BLaER1 treated with 17β-estradiol and CSF1 and Interleukin-3, amounts not matched to agents 10 nM and 100 nM (cell line): ENCODE measurements at regions not wholly inside any gene's neighbourhood (a gene's known extent, or its start where the extent isn't known, plus 50 kb on each side); places are given as distances from the start of the nearest gene placed in this dataset.

Source experiments
- H3K27ac ChIP-seq, 11 experiments: shearing (Covaris generic); formaldehyde crosslinking; 2 replicates each; pipeline ENCODE4 v1.8.1; 2022
- H3K27me3 ChIP-seq, 11 experiments: shearing (Covaris generic); formaldehyde crosslinking; 2 replicates each; pipeline ENCODE4 v1.8.1; 2022
- H3K36me3 ChIP-seq, 11 experiments: shearing (Covaris generic); formaldehyde crosslinking; 2 replicates each; pipeline ENCODE4 v1.8.1; 2022
- H3K4me1 ChIP-seq, 10 experiments: shearing (Covaris generic); formaldehyde crosslinking; 2 replicates each; pipeline ENCODE4 v1.8.1; 2022
- H3K4me2 ChIP-seq, 11 experiments: shearing (Covaris generic); formaldehyde crosslinking; 2 replicates each; pipeline ENCODE4 v1.8.1; 2022
- H3K4me3 ChIP-seq, 10 experiments: shearing (Covaris generic); formaldehyde crosslinking; 2 replicates each; pipeline ENCODE4 v1.8.1; 2022
- H3K9ac ChIP-seq, 11 experiments: shearing (Covaris generic); formaldehyde crosslinking; 2 replicates each; pipeline ENCODE4 v1.8.1; 2022
- H3K9me3 ChIP-seq, 11 experiments: shearing (Covaris generic); formaldehyde crosslinking; replicated peaks in 1 of 11; 2 replicates each; pipeline ENCODE4 v1.8.1; 2022
- H4K20me1 ChIP-seq, 11 experiments: shearing (Covaris generic); formaldehyde crosslinking; 2 replicates each; pipeline ENCODE4 v1.8.1; 2022
- Cebpa-rat ChIP-seq, 11 experiments: shearing (Covaris generic); IDR thresholded peaks; 2 replicates each; pipeline ENCODE4 v1.8.1; 2022

DNA sequence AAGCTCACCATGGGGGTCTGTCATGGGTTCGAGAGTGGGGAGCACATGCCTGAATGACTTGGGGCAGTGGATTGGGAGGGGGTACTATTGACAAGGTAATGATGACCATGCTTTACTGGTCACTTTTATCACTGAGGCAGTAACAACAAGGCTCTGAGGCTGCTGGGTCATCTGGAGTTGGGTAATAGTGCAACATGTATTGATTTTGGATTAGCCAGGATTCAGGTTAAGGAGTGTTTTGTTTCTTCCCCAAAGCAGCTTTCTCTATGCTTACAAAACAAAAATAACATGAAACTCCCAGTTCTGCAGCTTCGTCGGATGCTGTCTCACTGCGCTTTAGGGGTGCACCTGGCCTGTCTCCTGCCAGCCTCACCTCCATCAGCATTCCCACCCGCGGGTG, 155.3 kb downstream of the GADD45G start:
- H3K4me3 ChIP-seq, result peak overlapping the region in 2 of 10 experiments; percentile 24 to 28; a peak in 3 of 20 replicates
- H3K27ac ChIP-seq, result peak overlapping the region in 5 of 11 experiments; percentile 34 to 51 (median 36); a peak in 10 of 22 replicates
- TF ChIP-seq Cebpa-rat (IDR thresholded peaks at IDR 0.05), result no peak
- H3K9me3 ChIP-seq, result peaks cover 0 to 8% (median 0%) of the 10 kb centered on the region in 11 experiments; a peak in 1 of 22 replicates
- H3K27me3 ChIP-seq, result no peaks in the 10 kb centered on the region
- H3K4me2 ChIP-seq, result peak overlapping the region; percentile 40 to 95 (median 70)
- no peaks in the 10 kb centered on the region for H3K36me3 ChIP-seq
- no peaks in the 10 kb centered on the region for H4K20me1 ChIP-seq
- no peak overlapping the region; a peak in 2 of 22 replicates for H3K9ac ChIP-seq
- peaks cover 8 to 81% (median 51%) of the 10 kb centered on the region in 10 experiments; a peak in 18 of 20 replicates for H3K4me1 ChIP-seq

DNA sequence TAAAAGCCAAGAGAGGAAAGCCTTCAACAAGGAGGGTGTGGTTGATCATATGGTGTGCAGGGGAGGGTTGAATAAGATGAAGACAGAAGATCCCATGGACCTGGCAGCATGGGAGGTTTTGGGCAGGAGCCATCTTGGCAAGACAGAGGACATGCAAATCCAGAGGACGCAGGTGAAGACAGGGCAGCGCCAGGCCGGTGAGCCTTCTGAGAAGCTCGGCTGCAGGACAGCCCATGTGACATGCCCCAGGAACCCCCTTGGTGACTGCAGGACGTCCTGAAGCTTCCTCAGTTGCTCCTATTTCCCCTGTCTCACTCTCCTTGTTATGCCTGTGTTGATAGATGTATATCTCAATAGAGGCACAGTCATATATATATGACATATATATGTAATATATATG, 159.4 kb downstream of the GADD45G start:
- peaks cover 7 to 42% (median 16%) of the 10 kb centered on the region in 10 experiments; a peak in 18 of 20 replicates for H3K4me1 ChIP-seq
- no peaks in the 10 kb centered on the region for H3K36me3 ChIP-seq
- no peak overlapping the region for H3K4me3 ChIP-seq
- H3K9ac ChIP-seq, result no peak overlapping the region
- no peaks in the 10 kb centered on the region for H3K27me3 ChIP-seq
- TF ChIP-seq Cebpa-rat (IDR thresholded peaks at IDR 0.05), result no peak
- H3K27ac ChIP-seq, result no peak overlapping the region
- H4K20me1 ChIP-seq, result no peaks in the 10 kb centered on the region
- H3K9me3 ChIP-seq, result peaks cover 0 to 8% (median 0%) of the 10 kb centered on the region in 11 experiments; a peak in 1 of 22 replicates
- no peak overlapping the region for H3K4me2 ChIP-seq

DNA sequence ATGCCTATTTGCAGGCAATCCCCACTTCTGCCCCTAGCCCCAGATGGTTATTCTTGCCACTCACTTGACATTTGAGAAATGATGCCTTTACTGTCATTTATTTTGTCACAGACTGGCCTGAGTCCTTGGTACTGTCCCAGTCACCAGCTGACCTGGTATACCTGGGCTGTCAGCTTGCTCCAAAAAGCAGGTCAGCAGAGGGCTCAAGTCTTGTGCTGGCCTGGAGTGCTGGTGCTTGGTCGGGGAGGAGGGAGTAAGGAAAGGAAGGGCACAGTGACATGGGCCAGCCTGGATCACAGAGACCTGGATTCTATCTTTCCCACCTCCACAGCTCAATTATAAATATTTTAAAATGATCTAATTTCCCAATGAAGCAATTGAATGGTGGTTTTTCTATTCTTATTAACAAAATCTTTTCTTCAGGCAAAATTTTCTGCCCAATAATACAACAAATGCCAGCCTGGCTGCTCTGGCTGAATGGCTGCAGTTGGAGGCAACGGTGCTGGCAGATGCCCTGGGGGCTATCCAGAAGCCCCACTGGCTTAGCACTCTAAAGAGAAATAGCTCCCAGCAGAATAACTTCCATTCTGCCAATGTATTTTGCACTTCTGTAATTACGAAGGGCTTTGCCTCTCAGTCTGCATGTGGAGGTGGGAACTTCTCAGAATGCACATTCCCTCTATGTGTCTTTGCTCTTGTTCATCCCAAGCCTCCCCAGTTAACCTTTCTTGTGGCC, 160.6 kb downstream of the GADD45G start:
- no peak for TF ChIP-seq Cebpa-rat (IDR thresholded peaks at IDR 0.05)
- Histone ChIP-seq H3K36me3 (no peaks in the 10 kb centered on the region), H3K4me1 (peaks cover 1 to 31% (median 5%) of the 10 kb centered on the region in 10 experiments; a peak in 16 of 20 replicates)

DNA sequence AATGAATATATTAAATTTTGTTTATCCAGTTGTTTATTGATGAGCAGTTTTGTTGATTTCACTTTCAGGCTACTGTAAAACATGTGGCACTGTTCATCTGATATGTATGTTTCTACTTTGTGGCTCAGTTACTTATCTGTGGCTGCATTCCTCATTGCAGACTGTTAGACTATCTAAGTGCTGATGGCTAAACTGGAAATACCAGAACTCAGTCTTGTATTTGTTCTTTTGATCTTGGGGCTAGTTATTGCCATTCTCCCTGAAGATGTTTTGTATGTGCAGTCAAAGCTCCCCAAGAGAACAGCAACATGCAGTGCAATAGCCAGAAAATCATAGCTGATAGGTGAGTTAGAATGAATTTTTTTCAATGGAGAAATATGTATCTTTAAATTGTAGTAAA, 162.2 kb downstream of the GADD45G start:
- Histone ChIP-seq H3K4me1 (peaks cover 6 to 21% (median 9%) of the 10 kb centered on the region in 10 experiments; a peak in 15 of 20 replicates), H3K9ac (no peak overlapping the region), H3K9me3 (0 out of 22 replicates have a peak, but pooled peaks cover 0 to 3% (median 0%) of the 10 kb centered on the region in 11 experiments), H3K36me3 (no peaks in the 10 kb centered on the region), H4K20me1 (no peaks in the 10 kb centered on the region), H3K27ac (no peak overlapping the region), H3K4me2 (no peak overlapping the region), H3K27me3 (no peaks in the 10 kb centered on the region), H3K4me3 (no peak overlapping the region)
- no peak for TF ChIP-seq Cebpa-rat (IDR thresholded peaks at IDR 0.05)

More for the DNA sequence above, 160.6 kb downstream of the GADD45G start:
- H3K4me3 ChIP-seq, result no peak overlapping the region
- H3K9me3 ChIP-seq, result peaks cover 0 to 8% (median 0%) of the 10 kb centered on the region in 11 experiments; a peak in 1 of 22 replicates
- no peaks in the 10 kb centered on the region for H3K27me3 ChIP-seq
- H4K20me1 ChIP-seq, result no peaks in the 10 kb centered on the region
- H3K4me2 ChIP-seq, result no peak overlapping the region
- H3K9ac ChIP-seq, result no peak overlapping the region
- H3K27ac ChIP-seq, result no peak overlapping the region

DNA sequence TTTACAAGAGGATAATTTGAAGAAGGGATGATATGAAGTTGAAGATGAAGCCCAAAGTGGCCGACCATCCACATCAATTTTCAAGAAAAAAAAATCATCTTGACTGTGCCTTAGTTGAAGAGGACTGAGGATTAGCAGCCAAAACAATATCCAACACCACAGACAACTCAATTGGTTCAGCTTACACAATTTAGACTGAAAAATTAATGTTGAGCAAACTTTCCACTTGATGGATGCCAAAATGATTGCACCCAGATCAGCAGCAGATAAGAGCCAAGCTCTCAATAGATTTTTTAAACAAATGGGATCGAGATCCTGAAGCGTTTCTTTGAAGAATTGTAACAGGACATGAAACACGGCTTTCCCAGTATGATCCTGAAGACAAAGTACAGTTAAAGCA, 163.2 kb downstream of the GADD45G start:
- Histone ChIP-seq H3K4me3 (no peak overlapping the region), H3K4me1 (peaks cover 6 to 21% (median 8%) of the 10 kb centered on the region in 10 experiments; a peak in 13 of 20 replicates), H3K9ac (no peak overlapping the region), H3K9me3 (no peaks in the 10 kb centered on the region), H3K36me3 (no peaks in the 10 kb centered on the region), H3K4me2 (no peak overlapping the region), H3K27ac (no peak overlapping the region), H4K20me1 (no peaks in the 10 kb centered on the region), H3K27me3 (no peaks in the 10 kb centered on the region)
- TF ChIP-seq Cebpa-rat (IDR thresholded peaks at IDR 0.05), result no peak

DNA sequence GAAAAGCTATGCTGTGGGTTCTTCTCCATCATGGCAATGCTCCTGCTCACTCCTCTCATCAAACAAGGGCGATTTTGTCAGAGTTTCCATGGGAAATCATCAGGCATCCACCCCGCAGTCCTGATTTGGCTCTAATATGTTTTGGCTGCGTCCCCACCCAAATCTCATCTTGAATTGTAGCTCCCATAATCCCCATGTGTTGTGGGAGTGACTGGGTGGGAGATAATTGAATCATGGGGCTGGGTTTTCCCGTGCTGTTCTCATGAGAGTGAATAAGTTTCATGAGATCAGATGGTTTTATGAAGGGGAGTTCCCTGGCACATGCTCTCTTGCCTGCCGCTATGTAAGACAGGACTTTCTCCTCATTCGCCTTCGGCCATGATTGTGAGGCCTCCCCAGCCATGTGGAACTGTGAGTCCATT, 163.8 kb downstream of the GADD45G start:
- Histone ChIP-seq H3K9me3 (no peaks in the 10 kb centered on the region), H3K27ac (no peak overlapping the region)
- TF ChIP-seq Cebpa-rat (IDR thresholded peaks at IDR 0.05), result no peak

DNA sequence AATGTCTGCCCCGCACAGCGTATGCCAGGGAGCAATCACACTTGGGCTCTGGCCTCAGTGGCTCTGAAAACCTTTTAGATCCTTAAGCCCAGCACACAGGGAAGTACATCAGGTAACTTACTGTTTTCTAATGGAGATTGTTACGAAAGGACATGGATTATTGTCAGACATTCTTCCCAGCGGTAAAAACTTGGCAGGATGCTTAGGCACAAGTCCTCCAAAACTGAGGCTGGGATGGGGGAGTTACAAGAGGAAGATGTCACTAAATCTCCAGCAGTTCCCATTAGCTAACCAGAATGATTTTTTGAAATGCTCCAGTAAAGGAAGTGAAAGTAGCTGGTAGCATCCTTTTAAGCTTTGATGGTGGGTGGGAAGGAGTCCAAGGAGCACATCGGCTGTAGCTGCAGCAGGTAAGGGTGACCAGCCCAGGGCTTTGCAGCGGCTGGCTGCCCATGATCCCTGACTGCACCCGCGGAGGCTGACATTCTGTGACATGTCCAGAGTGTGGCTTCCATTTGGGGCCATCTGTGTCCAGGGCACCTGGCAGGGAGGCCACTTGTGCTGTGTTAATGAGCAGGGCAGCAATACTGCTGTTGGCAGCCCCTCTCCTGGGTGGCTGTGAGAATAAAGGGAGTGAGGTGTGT, 165.8 kb downstream of the GADD45G start:
- Histone ChIP-seq H3K27ac (no peak overlapping the region), H4K20me1 (no peaks in the 10 kb centered on the region), H3K4me1 (peaks cover 6 to 15% (median 8%) of the 10 kb centered on the region in 10 experiments; a peak in 14 of 20 replicates), H3K4me3 (no peak overlapping the region), H3K9ac (no peak overlapping the region), H3K36me3 (no peaks in the 10 kb centered on the region), H3K4me2 (peak overlapping the region in 10 of 11 experiments; percentile 13 to 55 (median 40); a peak in 13 of 22 replicates), H3K27me3 (no peaks in the 10 kb centered on the region), H3K9me3 (no peaks in the 10 kb centered on the region)
- no peak for TF ChIP-seq Cebpa-rat (IDR thresholded peaks at IDR 0.05)

More for the DNA sequence above, 163.8 kb downstream of the GADD45G start:
- no peaks in the 10 kb centered on the region for H3K36me3 ChIP-seq
- no peak overlapping the region for H3K9ac ChIP-seq
- no peak overlapping the region for H3K4me2 ChIP-seq
- no peaks in the 10 kb centered on the region for H3K27me3 ChIP-seq
- no peak overlapping the region for H3K4me3 ChIP-seq
- H3K4me1 ChIP-seq, result peaks cover 6 to 16% (median 8%) of the 10 kb centered on the region in 10 experiments; a peak in 13 of 20 replicates
- no peaks in the 10 kb centered on the region for H4K20me1 ChIP-seq

DNA sequence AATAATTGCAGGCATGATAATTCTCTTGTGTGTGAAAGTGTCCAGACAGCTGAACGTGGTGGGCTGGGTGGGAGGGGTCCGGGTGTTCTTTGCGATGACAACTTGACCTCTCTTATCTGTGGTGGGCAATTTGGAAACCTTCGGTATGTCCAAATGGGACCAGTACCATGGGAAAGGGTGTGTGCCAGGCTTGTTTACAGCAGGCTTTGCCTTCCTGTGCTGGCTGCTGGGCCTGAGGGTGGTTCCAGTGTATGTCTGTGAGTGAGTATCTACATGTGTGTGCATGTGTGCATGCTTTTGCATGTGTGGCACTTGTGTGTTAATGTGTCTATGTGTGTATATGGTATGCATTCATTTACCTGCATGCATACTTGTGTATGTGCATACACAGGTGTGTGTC, 166.4 kb downstream of the GADD45G start:
- H3K27ac ChIP-seq, result no peak overlapping the region
- H3K36me3 ChIP-seq, result no peaks in the 10 kb centered on the region
- TF ChIP-seq Cebpa-rat (IDR thresholded peaks at IDR 0.05), result no peak
- H3K4me2 ChIP-seq, result peak overlapping the region in 3 of 11 experiments; percentile 39 to 44 (median 43); a peak in 3 of 22 replicates
- H3K4me3 ChIP-seq, result no peak overlapping the region
- H3K27me3 ChIP-seq, result no peaks in the 10 kb centered on the region
- H3K9me3 ChIP-seq, result no peaks in the 10 kb centered on the region
- no peak overlapping the region for H3K9ac ChIP-seq
- peaks cover 6 to 20% (median 8%) of the 10 kb centered on the region in 10 experiments; a peak in 14 of 20 replicates for H3K4me1 ChIP-seq
- no peaks in the 10 kb centered on the region for H4K20me1 ChIP-seq

DNA sequence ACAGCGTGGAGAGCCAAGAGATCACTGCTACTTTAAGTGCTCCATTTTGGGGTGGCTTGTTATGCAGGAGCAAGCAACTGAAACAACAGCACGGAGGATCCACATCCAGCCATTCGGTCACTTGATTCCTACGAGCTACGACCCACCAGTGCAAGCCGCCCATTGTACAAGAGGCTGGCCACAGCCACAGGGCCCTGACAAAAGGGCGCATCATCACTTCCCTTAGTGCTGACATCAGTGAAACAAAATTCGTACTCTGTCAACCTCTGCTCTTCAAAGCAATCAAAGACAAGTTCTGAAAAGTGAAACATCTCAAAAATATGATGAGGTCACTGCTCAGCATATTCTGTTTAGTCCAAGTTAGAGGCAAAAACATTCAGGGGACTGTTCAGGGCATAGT, 168.4 kb downstream of the GADD45G start:
- TF ChIP-seq Cebpa-rat (IDR thresholded peaks at IDR 0.05), result no peak
- H3K36me3 ChIP-seq, result no peaks in the 10 kb centered on the region
- no peaks in the 10 kb centered on the region for H3K9me3 ChIP-seq
- H4K20me1 ChIP-seq, result no peaks in the 10 kb centered on the region
- no peak overlapping the region for H3K4me2 ChIP-seq
- H3K9ac ChIP-seq, result no peak overlapping the region
- peaks cover 6 to 22% (median 9%) of the 10 kb centered on the region in 10 experiments; a peak in 14 of 20 replicates for H3K4me1 ChIP-seq
- H3K27me3 ChIP-seq, result no peaks in the 10 kb centered on the region
- H3K4me3 ChIP-seq, result no peak overlapping the region
- H3K27ac ChIP-seq, result no peak overlapping the region
